Osteocyte (in vitro differentiated cells): ENCODE measurements at regions not wholly inside any gene's neighbourhood (a gene's known extent, or its start where the extent isn't known, plus 50 kb on each side); places are given as distances from the start of the nearest gene placed in this dataset.

ENCODE experiments used
- DNase-seq: peaks from one replicate; pipeline ENCODE4 v3.0.0; 2021; ENCODE audit warnings: mixed read lengths; ENCODE audit not compliant: unreplicated experiment; ENCODE audit errors: extremely low spot score
- H3K27ac Mint-ChIP-seq: one replicate; pipeline ENCODE4 v1.8.0; 2021; ENCODE audit warnings: mild to moderate bottlenecking, mixed read lengths; ENCODE audit not compliant: unreplicated experiment
- H3K27me3 Mint-ChIP-seq: one replicate; pipeline ENCODE4 v1.8.0; 2021; ENCODE audit warnings: mixed read lengths; ENCODE audit not compliant: unreplicated experiment
- H3K36me3 Mint-ChIP-seq: one replicate; pipeline ENCODE4 v1.8.0; 2021; ENCODE audit warnings: mixed read lengths; ENCODE audit not compliant: unreplicated experiment
- H3K4me1 Mint-ChIP-seq: one replicate; pipeline ENCODE4 v1.8.0; 2021; ENCODE audit warnings: mixed read lengths; ENCODE audit not compliant: unreplicated experiment
- H3K4me3 Mint-ChIP-seq: one replicate; pipeline ENCODE4 v1.8.0; 2021; ENCODE audit warnings: mild to moderate bottlenecking, moderate library complexity, mixed read lengths; ENCODE audit not compliant: unreplicated experiment
- H3K9me3 Mint-ChIP-seq: one replicate; pipeline ENCODE4 v1.8.0; 2021; ENCODE audit warnings: mixed read lengths; ENCODE audit not compliant: unreplicated experiment
- TF ChIP-seq, protein P1 (sequence below): fragments of 200-600 bp; sonication (generic); IDR thresholded peaks from 2 replicates; pipeline ENCODE4 v1.5.0; 2021; ENCODE audit warnings: antibody characterized with exemption, mild to moderate bottlenecking, moderate library complexity

DNA sequence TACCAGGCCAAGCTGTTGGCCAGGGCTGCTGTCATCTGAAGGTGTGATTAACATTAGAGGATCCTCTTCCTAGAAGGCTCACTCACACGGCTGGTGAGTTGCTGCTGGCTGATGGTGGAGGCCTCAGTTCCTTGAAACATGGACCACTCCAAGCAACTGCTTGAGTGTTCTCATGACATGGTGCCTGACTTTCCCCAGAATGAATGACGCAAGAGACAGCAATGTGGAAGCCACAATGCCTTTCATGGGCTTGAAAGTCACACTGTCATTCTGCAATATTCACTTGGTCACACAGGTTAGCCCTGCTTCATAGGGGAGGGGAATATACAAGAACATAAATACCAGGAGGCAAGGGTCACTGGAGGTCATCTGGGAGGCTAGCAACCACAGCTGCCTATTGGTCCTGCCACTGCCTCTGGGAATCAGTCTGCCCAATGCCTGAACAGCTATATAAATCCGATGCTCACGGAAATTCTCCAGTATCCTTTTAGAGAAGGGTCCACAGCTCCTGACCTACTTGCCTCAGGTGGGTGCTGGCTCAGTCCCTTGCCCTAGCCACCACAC lies 97.1 kb upstream of the MAML3 start:
- H3K27me3 Mint-ChIP-seq = no peaks in the 10 kb centered on the region
- H3K4me3 Mint-ChIP-seq = no peak overlapping the region
- DNase-seq = no peak
- H3K9me3 Mint-ChIP-seq = no peaks in the 10 kb centered on the region
- no peak overlapping the region for H3K27ac Mint-ChIP-seq
- TF ChIP-seq, protein P1, sequence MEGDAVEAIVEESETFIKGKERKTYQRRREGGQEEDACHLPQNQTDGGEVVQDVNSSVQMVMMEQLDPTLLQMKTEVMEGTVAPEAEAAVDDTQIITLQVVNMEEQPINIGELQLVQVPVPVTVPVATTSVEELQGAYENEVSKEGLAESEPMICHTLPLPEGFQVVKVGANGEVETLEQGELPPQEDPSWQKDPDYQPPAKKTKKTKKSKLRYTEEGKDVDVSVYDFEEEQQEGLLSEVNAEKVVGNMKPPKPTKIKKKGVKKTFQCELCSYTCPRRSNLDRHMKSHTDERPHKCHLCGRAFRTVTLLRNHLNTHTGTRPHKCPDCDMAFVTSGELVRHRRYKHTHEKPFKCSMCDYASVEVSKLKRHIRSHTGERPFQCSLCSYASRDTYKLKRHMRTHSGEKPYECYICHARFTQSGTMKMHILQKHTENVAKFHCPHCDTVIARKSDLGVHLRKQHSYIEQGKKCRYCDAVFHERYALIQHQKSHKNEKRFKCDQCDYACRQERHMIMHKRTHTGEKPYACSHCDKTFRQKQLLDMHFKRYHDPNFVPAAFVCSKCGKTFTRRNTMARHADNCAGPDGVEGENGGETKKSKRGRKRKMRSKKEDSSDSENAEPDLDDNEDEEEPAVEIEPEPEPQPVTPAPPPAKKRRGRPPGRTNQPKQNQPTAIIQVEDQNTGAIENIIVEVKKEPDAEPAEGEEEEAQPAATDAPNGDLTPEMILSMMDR = no peak
- H3K36me3 Mint-ChIP-seq = no peaks in the 10 kb centered on the region
- peaks cover 25% of the 10 kb centered on the region for H3K4me1 Mint-ChIP-seq

- TF ChIP-seq, protein P1 = no peak
- Mint-ChIP-seq H3K36me3 (no peaks in the 10 kb centered on the region), H3K4me1 (peaks cover 22% of the 10 kb centered on the region), H3K4me3 (no peak overlapping the region), H3K27ac (no peak overlapping the region), H3K27me3 (no peaks in the 10 kb centered on the region), H3K9me3 (no peaks in the 10 kb centered on the region)
- DNase-seq = no peak
Measured at GRCh38 chr4:140249351-140249750, 95.4 kb upstream of the MAML3 start.

DNA sequence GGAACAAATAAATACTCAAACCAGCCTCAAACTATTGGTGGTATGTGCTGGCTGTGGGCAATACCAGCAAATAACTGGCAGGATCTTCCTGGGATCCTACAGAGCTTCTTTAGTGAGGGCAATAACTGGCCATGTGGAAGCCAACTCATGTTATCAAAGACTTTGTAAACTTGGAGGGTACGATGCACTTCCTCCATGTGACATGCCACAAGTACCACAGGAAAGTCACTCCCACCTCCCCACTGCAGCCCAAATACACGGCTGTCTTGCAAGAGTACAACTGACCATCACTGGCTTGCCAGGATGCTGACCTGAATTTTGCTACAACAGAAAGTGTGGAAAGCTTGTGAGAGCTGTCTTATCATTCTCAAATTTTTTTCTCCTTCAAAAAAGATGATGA lies 93.3 kb upstream of the MAML3 start:
- Mint-ChIP-seq H3K27ac (no peak overlapping the region), H3K4me3 (no peak overlapping the region), H3K27me3 (no peaks in the 10 kb centered on the region), H3K36me3 (no peaks in the 10 kb centered on the region), H3K4me1 (peaks cover 16% of the 10 kb centered on the region), H3K9me3 (no peaks in the 10 kb centered on the region)
- no peak for DNase-seq
- TF ChIP-seq, protein P1 = no peak

DNA sequence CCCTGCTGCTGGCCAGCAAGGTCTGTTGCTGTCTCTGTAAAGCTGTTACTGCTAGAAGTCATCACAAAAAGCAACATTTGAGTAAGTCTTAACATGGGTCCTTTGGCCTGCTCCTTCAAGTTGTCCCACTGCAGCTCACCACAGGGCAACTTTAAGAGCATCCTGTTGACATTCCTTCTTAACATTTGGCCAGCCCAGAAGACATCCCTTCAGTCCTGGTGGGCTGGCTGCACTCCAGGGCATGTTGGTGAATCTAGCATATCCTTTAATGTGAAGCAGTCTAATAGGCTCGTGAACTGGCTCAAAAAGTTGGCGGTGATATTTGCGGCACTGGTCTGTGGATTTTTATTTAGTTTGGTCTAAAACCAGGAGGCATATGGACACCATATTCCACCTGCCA lies 92.2 kb upstream of the MAML3 start:
- H3K27ac Mint-ChIP-seq = no peak overlapping the region
- H3K4me1 Mint-ChIP-seq = peaks cover 12% of the 10 kb centered on the region
- H3K36me3 Mint-ChIP-seq = no peaks in the 10 kb centered on the region
- TF ChIP-seq, protein P1 = no peak
- no peaks in the 10 kb centered on the region for H3K27me3 Mint-ChIP-seq
- no peak overlapping the region for H3K4me3 Mint-ChIP-seq
- H3K9me3 Mint-ChIP-seq = no peaks in the 10 kb centered on the region
- DNase-seq = no peak

DNA sequence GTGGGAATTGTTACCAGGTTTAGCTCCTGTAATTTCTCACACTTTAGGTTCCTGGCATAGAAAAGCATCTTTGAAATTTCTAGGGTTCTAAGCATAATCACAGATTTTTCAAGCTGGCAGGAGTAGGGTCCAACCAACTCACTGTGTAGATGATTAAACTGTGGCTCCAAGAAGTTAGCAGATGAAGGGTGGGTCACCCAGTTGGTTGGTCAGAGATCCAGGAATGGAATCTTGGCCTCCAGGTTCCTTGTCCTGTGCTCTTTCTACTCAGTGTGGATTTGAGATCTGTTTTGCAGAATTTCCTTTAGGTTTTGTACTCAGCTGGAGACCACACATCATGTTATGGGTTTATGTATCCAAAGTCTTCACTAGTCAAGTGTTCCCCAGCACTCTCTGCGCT lies 90.3 kb upstream of the MAML3 start:
- Mint-ChIP-seq H3K9me3 (no peaks in the 10 kb centered on the region), H3K4me1 (peaks cover 8% of the 10 kb centered on the region)
- TF ChIP-seq, protein P1 = no peak

More for the DNA sequence above, 90.3 kb upstream of the MAML3 start:
- no peak overlapping the region for H3K27ac Mint-ChIP-seq
- no peak overlapping the region for H3K4me3 Mint-ChIP-seq
- H3K27me3 Mint-ChIP-seq = no peaks in the 10 kb centered on the region
- no peaks in the 10 kb centered on the region for H3K36me3 Mint-ChIP-seq
- DNase-seq = no peak
